Skeletal muscle satellite cell (primary cell): ENCODE measurements at regions not wholly inside any gene's neighbourhood (a gene's known extent, or its start where the extent isn't known, plus 50 kb on each side); places are given as distances from the start of the nearest gene placed in this dataset.
A peak's percentile ranks its signal among the peaks of the same experiment; 100 is the strongest.

Experiments
- H3K27me3 ChIP-seq: 2 replicates; pipeline ENCODE4 v1.7.0; 2013; ENCODE audit warnings: low read length; ENCODE audit not compliant: control insufficient read depth, insufficient read depth
- H3K36me3 ChIP-seq: 2 replicates; pipeline ENCODE4 v1.7.0; 2013; ENCODE audit warnings: mild to moderate bottlenecking, control low read depth, low read length; ENCODE audit not compliant: insufficient read depth
- H3K4me1 ChIP-seq: 2 replicates; pipeline ENCODE4 v1.7.0; 2013; ENCODE audit warnings: low read length; ENCODE audit not compliant: control insufficient read depth, insufficient read depth
- H3K4me2 ChIP-seq: 2 replicates; pipeline ENCODE4 v1.7.0; 2013; ENCODE audit warnings: mild to moderate bottlenecking, low read length
- H3K4me3 ChIP-seq: 2 replicates; pipeline ENCODE4 v1.7.0; 2013; ENCODE audit warnings: low read length
- H3K9ac ChIP-seq: 2 replicates; pipeline ENCODE4 v1.7.0; 2013; ENCODE audit warnings: mild to moderate bottlenecking, low read depth, low read length, moderate library complexity
- H3K9me3 ChIP-seq: replicated peaks from 2 replicates; pipeline ENCODE4 v1.7.0; 2013; ENCODE audit warnings: mild to moderate bottlenecking, control low read depth, low read length

- no peaks in the 10 kb centered on the region for H3K9me3 ChIP-seq
- H3K4me2 ChIP-seq, result no peak overlapping the region
- H3K36me3 ChIP-seq, result no peaks in the 10 kb centered on the region
- no peak overlapping the region for H3K9ac ChIP-seq
- no peaks in the 10 kb centered on the region for H3K27me3 ChIP-seq
- no peak overlapping the region for H3K4me3 ChIP-seq
- H3K4me1 ChIP-seq, result peaks cover 12% of the 10 kb centered on the region
Measured at GRCh38 chr13:75073786-75074185, 408.2 kb downstream of the TBC1D4 start.

- Histone ChIP-seq H3K9me3 (no peaks in the 10 kb centered on the region), H3K4me3 (no peak overlapping the region), H3K9ac (no peak overlapping the region), H3K27me3 (no peaks in the 10 kb centered on the region), H3K4me2 (no peak overlapping the region), H3K4me1 (peaks cover 12% of the 10 kb centered on the region), H3K36me3 (no peaks in the 10 kb centered on the region)
Measured at GRCh38 chr13:75072891-75073290, 409.1 kb downstream of the TBC1D4 start.

GRCh38 chr13:75072368-75072767 lies 409.6 kb downstream of the TBC1D4 start:
- H3K9ac ChIP-seq, result no peak overlapping the region
- no peak overlapping the region for H3K4me2 ChIP-seq
- H3K27me3 ChIP-seq, result no peaks in the 10 kb centered on the region
- H3K36me3 ChIP-seq, result no peaks in the 10 kb centered on the region
- no peak overlapping the region for H3K4me3 ChIP-seq
- no peaks in the 10 kb centered on the region for H3K9me3 ChIP-seq
- H3K4me1 ChIP-seq, result peaks cover 12% of the 10 kb centered on the region

- Histone ChIP-seq H3K4me1 (peaks cover 12% of the 10 kb centered on the region), H3K9ac (no peak overlapping the region), H3K4me2 (no peak overlapping the region), H3K36me3 (no peaks in the 10 kb centered on the region), H3K27me3 (no peaks in the 10 kb centered on the region), H3K4me3 (no peak overlapping the region), H3K9me3 (no peaks in the 10 kb centered on the region)
Measured at GRCh38 chr13:75071796-75072195, 410.2 kb downstream of the TBC1D4 start.

- no peak overlapping the region for H3K4me3 ChIP-seq
- no peaks in the 10 kb centered on the region for H3K36me3 ChIP-seq
- no peak overlapping the region for H3K9ac ChIP-seq
- no peaks in the 10 kb centered on the region for H3K9me3 ChIP-seq
- peaks cover 12% of the 10 kb centered on the region for H3K4me1 ChIP-seq
- H3K4me2 ChIP-seq, result no peak overlapping the region
- H3K27me3 ChIP-seq, result no peaks in the 10 kb centered on the region
Measured at GRCh38 chr13:75071395-75071794, 410.6 kb downstream of the TBC1D4 start.

- Histone ChIP-seq H3K4me3 (no peak overlapping the region), H3K9me3 (no peaks in the 10 kb centered on the region), H3K36me3 (no peaks in the 10 kb centered on the region), H3K4me1 (no peaks in the 10 kb centered on the region), H3K27me3 (no peaks in the 10 kb centered on the region), H3K9ac (no peak overlapping the region), H3K4me2 (no peak overlapping the region)
Measured at GRCh38 chr13:75061909-75062308, 420.1 kb downstream of the TBC1D4 start.

- H3K4me1 ChIP-seq, result peaks cover 4% of the 10 kb centered on the region
- no peaks in the 10 kb centered on the region for H3K36me3 ChIP-seq
- no peak overlapping the region for H3K4me2 ChIP-seq
- no peak overlapping the region for H3K9ac ChIP-seq
- no peaks in the 10 kb centered on the region for H3K27me3 ChIP-seq
- H3K4me3 ChIP-seq, result no peak overlapping the region
- H3K9me3 ChIP-seq, result no peaks in the 10 kb centered on the region
Measured at GRCh38 chr13:75055296-75055695, 426.7 kb downstream of the TBC1D4 start.

GRCh38 chr13:75052616-75053015 lies 429.4 kb downstream of the TBC1D4 start:
- Histone ChIP-seq H3K4me1 (peaks cover 4% of the 10 kb centered on the region), H3K9me3 (no peaks in the 10 kb centered on the region), H3K4me3 (no peak overlapping the region), H3K27me3 (no peaks in the 10 kb centered on the region), H3K36me3 (no peaks in the 10 kb centered on the region), H3K9ac (no peak overlapping the region), H3K4me2 (no peak overlapping the region)

- H3K4me1 ChIP-seq, result peaks cover 4% of the 10 kb centered on the region
- no peak overlapping the region for H3K4me3 ChIP-seq
- no peaks in the 10 kb centered on the region for H3K9me3 ChIP-seq
- H3K36me3 ChIP-seq, result no peaks in the 10 kb centered on the region
- no peaks in the 10 kb centered on the region for H3K27me3 ChIP-seq
- H3K9ac ChIP-seq, result no peak overlapping the region
- peak overlapping the region; percentile 22 for H3K4me2 ChIP-seq
Measured at GRCh38 chr13:75050419-75051046, 431.4 kb downstream of the TBC1D4 start.

GRCh38 chr13:75049735-75050335 lies 432.1 kb downstream of the TBC1D4 start:
- H3K4me2 ChIP-seq, result no peak overlapping the region
- H3K36me3 ChIP-seq, result no peaks in the 10 kb centered on the region
- H3K4me1 ChIP-seq, result peaks cover 4% of the 10 kb centered on the region
- no peak overlapping the region for H3K4me3 ChIP-seq
- no peaks in the 10 kb centered on the region for H3K9me3 ChIP-seq
- no peak overlapping the region for H3K9ac ChIP-seq
- H3K27me3 ChIP-seq, result no peaks in the 10 kb centered on the region

- Histone ChIP-seq H3K9me3 (no peaks in the 10 kb centered on the region), H3K4me3 (no peak overlapping the region), H3K4me1 (no peaks in the 10 kb centered on the region), H3K4me2 (no peak overlapping the region), H3K36me3 (no peaks in the 10 kb centered on the region), H3K27me3 (no peaks in the 10 kb centered on the region), H3K9ac (no peak overlapping the region)
Measured at GRCh38 chr13:75042807-75043206, 439.2 kb downstream of the TBC1D4 start.
